HEK293 (cell line): ENCODE measurements at regions not wholly inside any gene's neighbourhood (a gene's known extent, or its start where the extent isn't known, plus 50 kb on each side); places are given as distances from the start of the nearest gene placed in this dataset.

Source experiments
- CTCF ChIA-PET: fragments of 350-600 bp; formaldehyde crosslinking; extraction: SDS; loops from one replicate; lab custom pipeline; 2021; ENCODE audit warnings: antibody characterized with exemption; lab: Yijun Ruan, JAX
- POLR2A ChIA-PET: fragments of 300-600 bp; formaldehyde crosslinking; extraction: SDS; loops from one replicate; lab custom pipeline; 2020; ENCODE audit warnings: antibody characterized with exemption, inconsistent platforms; lab: Yijun Ruan, JAX
- H3K27ac ChIP-seq: fragments of 200-500 bp; sonication (Bioruptor generic); 2 replicates; pipeline ENCODE4 v1.5.1; 2014; ENCODE audit warnings: low read depth, low read length, control low read depth, inconsistent platforms; ENCODE audit errors: extremely low read depth
- H3K36me3 ChIP-seq, 2 experiments: fragments of 200-500 bp in 1 of 2; sonication (Bioruptor generic) in 1 of 2; 1 replicate in 1 of 2; 2 replicates in 1 of 2; pipeline ENCODE4 v1.5.1; 2014 to 2017; ENCODE audit warnings: inconsistent platforms in 2 of 2, low read length in 2 of 2; ENCODE audit not compliant: control insufficient read depth in 2 of 2, insufficient read depth in 1 of 2
- H3K4me1 ChIP-seq: fragments of 200-500 bp; sonication (Bioruptor generic); 2 replicates; pipeline ENCODE4 v1.5.1; 2014; ENCODE audit warnings: mild to moderate bottlenecking, low read length, inconsistent platforms; ENCODE audit not compliant: control insufficient read depth, insufficient read depth
- H3K4me3 ChIP-seq: 2 replicates; pipeline ENCODE4 v1.5.1; 2011; ENCODE audit warnings: low read depth, mild to moderate bottlenecking, control low read depth, low read length, moderate library complexity
- H3K9me3 ChIP-seq: fragments of 200-500 bp; sonication (Bioruptor generic); 2 replicates; pipeline ENCODE4 v1.5.1; 2014; ENCODE audit warnings: low read depth, low read length, inconsistent platforms; ENCODE audit not compliant: control insufficient read depth, insufficient read depth
- CTCF ChIP-seq: fragments of 450-650 bp; formaldehyde crosslinking; IDR thresholded peaks from 2 replicates; pipeline ENCODE4 v1.5.1; 2016; ENCODE audit warnings: missing biosample characterization, missing genetic modification characterization
- HOXA7 ChIP-seq: sonication (generic); formaldehyde crosslinking; IDR thresholded peaks from 2 replicates; pipeline ENCODE4 v1.8.1; 2022; ENCODE audit warnings: missing genetic modification reagents, borderline replicate concordance
- HOXC10 ChIP-seq: sonication (generic); formaldehyde crosslinking; IDR thresholded peaks from 2 replicates; pipeline ENCODE4 v1.8.1; 2023; ENCODE audit warnings: mild to moderate bottlenecking, missing genetic modification reagents
- KLF9 ChIP-seq: fragments of 450-650 bp; formaldehyde crosslinking; IDR thresholded peaks from 2 replicates; pipeline ENCODE4 v1.5.1; 2016; ENCODE audit warnings: missing biosample characterization, missing genetic modification characterization, low read depth
- PRDM10 ChIP-seq: fragments of 450-650 bp; formaldehyde crosslinking; IDR thresholded peaks from 2 replicates; pipeline ENCODE4 v1.5.1; 2016; ENCODE audit warnings: missing biosample characterization, missing genetic modification characterization
- SCRT1 ChIP-seq: fragments of 450-650 bp; formaldehyde crosslinking; IDR thresholded peaks from 2 replicates; pipeline ENCODE4 v1.5.1; 2016; ENCODE audit warnings: missing biosample characterization, missing genetic modification characterization, borderline replicate concordance
- SP7 ChIP-seq: fragments of 450-650 bp; formaldehyde crosslinking; IDR thresholded peaks from 2 replicates; pipeline ENCODE4 v1.5.1; 2016; ENCODE audit warnings: missing biosample characterization, missing genetic modification characterization
- TRIM28 ChIP-seq: IDR thresholded peaks from 2 replicates; pipeline ENCODE4 v1.6.1; 2011; ENCODE audit warnings: low read length, control low read depth, borderline replicate concordance
- ZBTB17 ChIP-seq: fragments of 450-650 bp; formaldehyde crosslinking; IDR thresholded peaks from 2 replicates; pipeline ENCODE4 v1.5.1; 2016; ENCODE audit warnings: missing biosample characterization, missing genetic modification characterization
- ZBTB26 ChIP-seq: fragments of 450-650 bp; formaldehyde crosslinking; optimal IDR thresholded peaks from 2 replicates; pipeline ENCODE3; 2016; ENCODE audit warnings: missing biosample characterization, mild to moderate bottlenecking, missing genetic modification characterization
- ZBTB49 ChIP-seq: fragments of 450-650 bp; formaldehyde crosslinking; IDR thresholded peaks from 2 replicates; pipeline ENCODE4 v1.5.1; 2016; ENCODE audit warnings: missing biosample characterization, missing genetic modification characterization, low read depth
- ZBTB8A ChIP-seq: fragments of 450-650 bp; formaldehyde crosslinking; IDR thresholded peaks from 2 replicates; pipeline ENCODE4 v1.5.1; 2016; ENCODE audit warnings: missing biosample characterization, missing genetic modification characterization
- ZFHX2 ChIP-seq: fragments of 450-650 bp; formaldehyde crosslinking; conservative IDR thresholded peaks from 2 replicates; pipeline ENCODE4 v1.5.1; 2016; ENCODE audit warnings: missing biosample characterization, missing genetic modification characterization
- ZFP3 ChIP-seq: fragments of 450-650 bp; formaldehyde crosslinking; IDR thresholded peaks from 2 replicates; pipeline ENCODE4 v1.5.1; 2016; ENCODE audit warnings: low read depth, missing biosample characterization, missing genetic modification characterization
- ZNF114 ChIP-seq: fragments of 450-650 bp; formaldehyde crosslinking; IDR thresholded peaks from 2 replicates; pipeline ENCODE4 v1.5.0; 2017; ENCODE audit warnings: missing biosample characterization, missing genetic modification characterization
- ZNF148 ChIP-seq: fragments of 450-650 bp; formaldehyde crosslinking; IDR thresholded peaks from 2 replicates; pipeline ENCODE4 v1.5.0; 2017; ENCODE audit warnings: missing biosample characterization, missing genetic modification characterization, borderline replicate concordance
- ZNF16 ChIP-seq: fragments of 450-650 bp; formaldehyde crosslinking; IDR thresholded peaks from 2 replicates; pipeline ENCODE4 v1.5.1; 2016; ENCODE audit warnings: low read depth, missing biosample characterization, missing genetic modification characterization
- ZNF184 ChIP-seq: fragments of 450-650 bp; IDR thresholded peaks from 2 replicates; pipeline ENCODE4 v1.5.1; 2018; ENCODE audit warnings: missing biosample characterization, mild to moderate bottlenecking, missing genetic modification characterization
- ZNF335 ChIP-seq: fragments of 450-650 bp; formaldehyde crosslinking; conservative IDR thresholded peaks from 2 replicates; pipeline ENCODE4 v1.5.1; 2016; ENCODE audit warnings: missing biosample characterization, missing genetic modification characterization
- ZNF529 ChIP-seq: fragments of 450-650 bp; formaldehyde crosslinking; IDR thresholded peaks from 2 replicates; pipeline ENCODE4 v1.5.1; 2017; ENCODE audit warnings: missing genetic modification characterization, missing biosample characterization; ENCODE audit not compliant: insufficient replicate concordance
- ZNF530 ChIP-seq: fragments of 450-650 bp; formaldehyde crosslinking; IDR thresholded peaks from 2 replicates; pipeline ENCODE4 v1.5.1; 2016; ENCODE audit warnings: low read depth, missing biosample characterization, missing genetic modification characterization
- ZNF555 ChIP-seq: fragments of 450-650 bp; formaldehyde crosslinking; conservative IDR thresholded peaks from 2 replicates; pipeline ENCODE4 v1.5.1; 2017; ENCODE audit warnings: missing biosample characterization, mild to moderate bottlenecking, missing genetic modification characterization, inconsistent platforms
- ZNF561 ChIP-seq: fragments of 450-650 bp; IDR thresholded peaks from 2 replicates; pipeline ENCODE4 v1.5.1; 2018; ENCODE audit warnings: missing biosample characterization, missing genetic modification characterization, borderline replicate concordance
- ZNF707 ChIP-seq: fragments of 450-650 bp; formaldehyde crosslinking; IDR thresholded peaks from 2 replicates; pipeline ENCODE4 v1.5.1; 2016; ENCODE audit warnings: missing biosample characterization, missing genetic modification characterization

GRCh38 chr1:221478050-221478949 is 263.6 kb downstream of the DUSP10 start:
- POLR2A ChIA-PET = no interaction called here
- CTCF ChIA-PET = interaction anchor here (0.6 to 3.0 kb wide), 26 partner anchors 10 to 1587 kb away, joined by 3 to 29 read pairs (median 3); partner anchors contain the start of gene DUSP10
- H3K36me3 ChIP-seq = no peaks in the 10 kb centered on the region
- no peak for TF ChIP-seq ZBTB26 (tag by site-specific recombination)
- TF ChIP-seq ZNF114 (tag by site-specific recombination) = no peak
- no peak for TF ChIP-seq HOXC10 (CRISPR knock-in tag)
- TF ChIP-seq CTCF (tag by site-specific recombination) = peak; percentile 75
- TF ChIP-seq ZNF148 = no peak
- no peak for TF ChIP-seq PRDM10 (tag by site-specific recombination)
- TF ChIP-seq ZFP3 (tag by site-specific recombination) = no peak
- TF ChIP-seq KLF9 = no peak
- TF ChIP-seq ZBTB8A = no peak
- no peak for TF ChIP-seq SCRT1 (tag by site-specific recombination)
- TF ChIP-seq ZNF561 (tag by site-specific recombination) = no peak
- no peak for TF ChIP-seq ZNF529 (tag by site-specific recombination)
- no peak for TF ChIP-seq ZBTB49 (tag by site-specific recombination)
- TF ChIP-seq ZNF530 (tag by site-specific recombination) = no peak
- TF ChIP-seq ZNF16 (tag by site-specific recombination) = no peak
- TF ChIP-seq HOXA7 (CRISPR knock-in tag) = no peak
- no peak for TF ChIP-seq ZNF184
- TF ChIP-seq ZBTB17 = 0 out of 2 replicates have a peak, but pooled peaks have one; percentile 16
- TF ChIP-seq ZFHX2 (tag by site-specific recombination) = no peak
- TF ChIP-seq SP7 = no peak
- TF ChIP-seq ZNF707 (tag by site-specific recombination) = no peak
- no peak; the same call in 1 of the 2 replicates for TF ChIP-seq ZNF335 (tag by site-specific recombination)
- TF ChIP-seq ZNF555 (tag by site-specific recombination) = no peak
- peak; percentile 66; the same call in 1 of the 2 replicates for TF ChIP-seq TRIM28

More at GRCh38 chr1:221478050-221478949, 263.6 kb downstream of the DUSP10 start:
- H3K4me3 ChIP-seq = no peak overlapping the region
- no peak overlapping the region for H3K27ac ChIP-seq
- H3K4me1 ChIP-seq = peaks cover 2% of the 10 kb centered on the region; the same call in 1 of the 2 replicates
- H3K9me3 ChIP-seq = no peaks in the 10 kb centered on the region
